ENCODE measurements at regions not wholly inside any gene's neighbourhood (a gene's known extent, or its start where the extent isn't known, plus 50 kb on each side); places are given as distances from the start of the nearest gene placed in this dataset.

- ATAC-seq: no peak
These were observed 462.3 kb downstream of the PTPRU start for GRCh38 chr1:29698626-29699025.

GRCh38 chr1:29698033-29698432 lies 461.7 kb downstream of the PTPRU start:
- peak; percentile 78 for ATAC-seq

More at GRCh38 chr1:29698626-29699025, 462.3 kb downstream of the PTPRU start:
- TF ChIP-seq ZFP30 (CRISPR knock-in tag; IDR thresholded peaks at IDR 0.05): no peak
- TF ChIP-seq CSDC2 (CRISPR knock-in tag; IDR thresholded peaks at IDR 0.05): no peak
- no peak for TF ChIP-seq ZC3H10 (CRISPR knock-in tag; IDR thresholded peaks at IDR 0.05)
- no peak for TF ChIP-seq CREB5 (CRISPR knock-in tag; IDR thresholded peaks at IDR 0.05; ENCODE audit: low read depth)
- no peak for TF ChIP-seq ZNF8 (CRISPR knock-in tag; IDR thresholded peaks at IDR 0.05)
- no peak for TF ChIP-seq ARNTL (CRISPR knock-in tag; IDR thresholded peaks at IDR 0.05; ENCODE audit: borderline replicate concordance, low read depth)
- no peak for TF ChIP-seq PATZ1 (CRISPR knock-in tag; IDR thresholded peaks at IDR 0.05; ENCODE audit: borderline replicate concordance)
- no peak for TF ChIP-seq PPARA (CRISPR knock-in tag; IDR thresholded peaks at IDR 0.05; ENCODE audit: borderline replicate concordance)
- TF ChIP-seq TSHZ2 (CRISPR knock-in tag; IDR thresholded peaks at IDR 0.05): no peak
- no peak for TF ChIP-seq BACH2 (CRISPR knock-in tag; IDR thresholded peaks at IDR 0.05; ENCODE audit: borderline replicate concordance)
- no peak for TF ChIP-seq ZNF70 (CRISPR knock-in tag; IDR thresholded peaks at IDR 0.05)
- TF ChIP-seq SNAI2 (CRISPR knock-in tag; IDR thresholded peaks at IDR 0.05): no peak
- no peak for TF ChIP-seq RARB (CRISPR knock-in tag; IDR thresholded peaks at IDR 0.05)
- TF ChIP-seq ISL1 (CRISPR knock-in tag; IDR thresholded peaks at IDR 0.05): no peak
- no peak for TF ChIP-seq ESRRG (CRISPR knock-in tag; IDR thresholded peaks at IDR 0.05)
- TF ChIP-seq OSR1 (CRISPR knock-in tag; IDR thresholded peaks at IDR 0.05): no peak

More at GRCh38 chr1:29698033-29698432, 461.7 kb downstream of the PTPRU start:
- TF ChIP-seq ZC3H10 (CRISPR knock-in tag; IDR thresholded peaks at IDR 0.05) (no peak), TOX (CRISPR knock-in tag; IDR thresholded peaks at IDR 0.05; ENCODE audit: borderline replicate concordance) (no peak), TCF4 (CRISPR knock-in tag; IDR thresholded peaks at IDR 0.05; ENCODE audit: borderline replicate concordance) (no peak), PPARA (CRISPR knock-in tag; IDR thresholded peaks at IDR 0.05; ENCODE audit: borderline replicate concordance) (no peak), CSDC2 (CRISPR knock-in tag; IDR thresholded peaks at IDR 0.05) (no peak), TSHZ2 (CRISPR knock-in tag; IDR thresholded peaks at IDR 0.05) (no peak), ISL1 (CRISPR knock-in tag; IDR thresholded peaks at IDR 0.05) (no peak), CSRNP3 (CRISPR knock-in tag; IDR thresholded peaks at IDR 0.05) (no peak), GLIS3 (CRISPR knock-in tag; IDR thresholded peaks at IDR 0.05) (no peak), ZNF8 (CRISPR knock-in tag; IDR thresholded peaks at IDR 0.05) (no peak), RARB (CRISPR knock-in tag; IDR thresholded peaks at IDR 0.05) (no peak), ZFP3 (CRISPR knock-in tag; IDR thresholded peaks at IDR 0.05) (no peak), ARNTL (CRISPR knock-in tag; IDR thresholded peaks at IDR 0.05; ENCODE audit: borderline replicate concordance, low read depth) (no peak), PATZ1 (CRISPR knock-in tag; IDR thresholded peaks at IDR 0.05; ENCODE audit: borderline replicate concordance) (no peak), ZNF565 (CRISPR knock-in tag; conservative IDR thresholded peaks at IDR 0.05; ENCODE audit: low read depth) (no peak)
